GM23338 (cell line): ENCODE measurements at regions not wholly inside any gene's neighbourhood (a gene's known extent, or its start where the extent isn't known, plus 50 kb on each side); places are given as distances from the start of the nearest gene placed in this dataset.

ENCODE experiments used
- ATAC-seq: fragments of 200-7000 bp; cut with Tn5 transposase; 3 replicates; pipeline ENCODE4 v1.9.1; 2020
- DNase-seq: peaks from one replicate; pipeline ENCODE4 v3.0.0-alpha.2; 2015; ENCODE audit warnings: low spot score
- H2AFZ ChIP-seq: fragments of 200-600 bp; sonication (generic); 2 replicates; pipeline ENCODE4 v1.8.0; 2016; ENCODE audit warnings: antibody characterized with exemption, mild to moderate bottlenecking, moderate library complexity
- H3F3A ChIP-seq: fragments of 200-600 bp; sonication (generic); replicated peaks from 2 replicates; pipeline ENCODE4 v1.8.0; 2017; ENCODE audit warnings: antibody characterized with exemption, mixed run types, low read depth
- H3K27ac ChIP-seq: fragments of 200-600 bp; sonication (generic); 2 replicates; pipeline ENCODE4 v1.6.1; 2016; ENCODE audit warnings: low read depth
- H3K27me3 ChIP-seq: fragments of 200-600 bp; sonication (generic); 2 replicates; pipeline ENCODE4 v1.8.0; 2016; ENCODE audit warnings: mild to moderate bottlenecking, mixed run types, moderate library complexity; ENCODE audit not compliant: insufficient read depth
- H3K36me3 ChIP-seq: fragments of 200-600 bp; sonication (generic); 2 replicates; pipeline ENCODE4 v1.8.0; 2016; ENCODE audit warnings: mild to moderate bottlenecking; ENCODE audit not compliant: insufficient read depth
- H3K4me1 ChIP-seq: fragments of 200-600 bp; sonication (generic); 2 replicates; pipeline ENCODE4 v1.8.0; 2016; ENCODE audit warnings: mild to moderate bottlenecking, moderate library complexity; ENCODE audit not compliant: insufficient read depth
- H3K4me2 ChIP-seq: fragments of 200-600 bp; sonication (generic); 2 replicates; pipeline ENCODE4 v1.7.1; 2017; ENCODE audit warnings: mixed run types
- H3K4me3 ChIP-seq: fragments of 200-600 bp; sonication (generic); 2 replicates; pipeline ENCODE4 v1.6.1; 2016; ENCODE audit warnings: mixed run types
- H3K79me2 ChIP-seq: fragments of 200-600 bp; sonication (generic); replicated peaks from 2 replicates; pipeline ENCODE4 v1.8.0; 2017; ENCODE audit warnings: mild to moderate bottlenecking; ENCODE audit not compliant: insufficient read depth
- H3K9me2 ChIP-seq: fragments of 200-600 bp; sonication (generic); 2 replicates; pipeline ENCODE4 v1.8.0; 2017; ENCODE audit not compliant: insufficient read depth
- H4K20me1 ChIP-seq: fragments of 200-600 bp; sonication (generic); replicated peaks from 2 replicates; pipeline ENCODE4 v1.8.0; 2017; ENCODE audit warnings: mild to moderate bottlenecking; ENCODE audit not compliant: insufficient read depth
- H3K27ac Mint-ChIP-seq: 2 replicates; pipeline ENCODE4 v1.8.0; 2020; ENCODE audit warnings: inconsistent platforms, mild to moderate bottlenecking, moderate library complexity, mixed read lengths
- H3K27me3 Mint-ChIP-seq: 3 replicates; pipeline ENCODE4 v1.8.0; 2022; ENCODE audit warnings: low read depth, mild to moderate bottlenecking, moderate library complexity, mixed read lengths, inconsistent platforms; ENCODE audit not compliant: insufficient read depth, poor library complexity
- H3K36me3 Mint-ChIP-seq: 3 replicates; pipeline ENCODE4 v1.8.0; 2021; ENCODE audit warnings: low read depth, mild to moderate bottlenecking, inconsistent platforms, moderate library complexity, mixed read lengths
- H3K4me1 Mint-ChIP-seq: 3 replicates; pipeline ENCODE4 v1.8.0; 2020; ENCODE audit warnings: mild to moderate bottlenecking, inconsistent platforms, mixed read lengths
- H3K4me3 Mint-ChIP-seq: 3 replicates; pipeline ENCODE4 v1.8.0; 2021; ENCODE audit warnings: moderate library complexity, mild to moderate bottlenecking, inconsistent platforms, mixed read lengths
- H3K9me3 Mint-ChIP-seq: 3 replicates; pipeline ENCODE4 v1.8.0; 2020; ENCODE audit warnings: moderate library complexity, mild to moderate bottlenecking, inconsistent platforms, mixed read lengths
- CREB1 ChIP-seq: fragments of 250-450 bp; sonication (Bioruptor Pico); IDR thresholded peaks from 2 replicates; pipeline ENCODE4 v1.5.0; 2020; ENCODE audit warnings: low read depth, mild to moderate bottlenecking, moderate library complexity
- CTCF ChIP-seq, 2 experiments: fragments of 200-600 bp in 1 of 2; sonication (generic) in 1 of 2; conservative IDR thresholded peaks; 2 replicates each; pipeline versions ENCODE4 v1.5.1 to v1.6.1; 2016 to 2017; ENCODE audit warnings: antibody characterized with exemption in 2 of 2, low read depth in 2 of 2, mild to moderate bottlenecking in 2 of 2, moderate library complexity in 1 of 2
- ETS1 ChIP-seq: IDR thresholded peaks from 2 replicates; pipeline ENCODE4 v1.6.1; 2016; ENCODE audit warnings: antibody characterized with exemption
- EZH2 ChIP-seq: fragments of 200-600 bp; sonication (generic); IDR thresholded peaks from one replicate; pipeline ENCODE4 v1.8.0; 2017; ENCODE audit warnings: antibody characterized with exemption, mild to moderate bottlenecking, low read depth; ENCODE audit not compliant: unreplicated experiment
- EZH2phosphoT487 ChIP-seq: fragments of 200-600 bp; sonication (generic); IDR thresholded peaks from one replicate; pipeline ENCODE4 v1.8.1; 2018; ENCODE audit warnings: antibody characterized with exemption; ENCODE audit not compliant: unreplicated experiment
- JUNB ChIP-seq: IDR thresholded peaks from one replicate; pipeline ENCODE4 v1.6.1; 2016; ENCODE audit warnings: antibody characterized with exemption; ENCODE audit not compliant: unreplicated experiment
- NANOG ChIP-seq: IDR thresholded peaks from 2 replicates; pipeline ENCODE4 v1.6.1; 2016; ENCODE audit warnings: antibody characterized with exemption, borderline replicate concordance
- POLR2AphosphoS5 ChIP-seq: IDR thresholded peaks from 2 replicates; pipeline ENCODE4 v1.6.1; 2016; ENCODE audit warnings: antibody characterized with exemption, low read depth
- REST ChIP-seq: IDR thresholded peaks from one replicate; pipeline ENCODE4 v1.6.1; 2018; ENCODE audit warnings: antibody characterized with exemption; ENCODE audit not compliant: unreplicated experiment
- STAT1 ChIP-seq: IDR thresholded peaks from one replicate; pipeline ENCODE4 v1.6.1; 2016; ENCODE audit warnings: antibody characterized with exemption; ENCODE audit not compliant: unreplicated experiment
- ZNF114 ChIP-seq: fragments of 250-450 bp; sonication (Bioruptor Pico); IDR thresholded peaks from 2 replicates; pipeline ENCODE4 v1.5.0; 2020; ENCODE audit warnings: mild to moderate bottlenecking, moderate library complexity
- ZNF331 ChIP-seq: fragments of 250-450 bp; sonication (Bioruptor Pico); IDR thresholded peaks from 2 replicates; pipeline ENCODE4 v1.5.0; 2020; ENCODE audit warnings: low read depth, mild to moderate bottlenecking, moderate library complexity
- ZNF462 ChIP-seq: fragments of 250-450 bp; sonication (Bioruptor Pico); IDR thresholded peaks from 2 replicates; pipeline ENCODE4 v1.5.0; 2020; ENCODE audit warnings: mild to moderate bottlenecking, moderate library complexity

- H3K9me3 Mint-ChIP-seq = peaks cover 18% of the 10 kb centered on the region; the same call in 2 of the 3 replicates
- Histone ChIP-seq H3K4me3 (no peak overlapping the region), H3K27ac (no peak overlapping the region), H3K79me2 (no peaks in the 10 kb centered on the region), H3K36me3 (no peaks in the 10 kb centered on the region), H3F3A (no peaks in the 10 kb centered on the region), H3K27me3 (peaks cover 5% of the 10 kb centered on the region; the same call in 1 of the 2 replicates), H3K9me2 (peaks cover 6% of the 10 kb centered on the region), H4K20me1 (no peaks in the 10 kb centered on the region), H3K4me2 (no peak overlapping the region), H2AFZ (no peak overlapping the region), H3K4me1 (no peaks in the 10 kb centered on the region)
- no peaks in the 10 kb centered on the region for H3K4me1 Mint-ChIP-seq
- no peak for DNase-seq
- no peak for ATAC-seq
- H3K4me3 Mint-ChIP-seq = no peak overlapping the region
- peaks cover 5% of the 10 kb centered on the region; the same call in 2 of the 3 replicates for H3K36me3 Mint-ChIP-seq
- peaks cover 2% of the 10 kb centered on the region for H3K27me3 Mint-ChIP-seq
- TF ChIP-seq CREB1 (CRISPR knock-in tag) = no peak
- TF ChIP-seq EZH2 = no peak
- TF ChIP-seq ZNF331 (CRISPR knock-in tag) = no peak
- TF ChIP-seq CTCF (conservative IDR thresholded peaks at IDR 0.05; ENCODE audit: low read depth in 2 of 2) = no peak
- TF ChIP-seq NANOG = no peak
- TF ChIP-seq POLR2AphosphoS5 = no peak
- no peak for TF ChIP-seq EZH2phosphoT487
- no peak for TF ChIP-seq ETS1
- TF ChIP-seq ZNF114 (CRISPR knock-in tag) = no peak
- no peak for TF ChIP-seq REST
- TF ChIP-seq ZNF462 (CRISPR knock-in tag) = no peak
- TF ChIP-seq JUNB = no peak
- no peak for TF ChIP-seq STAT1
- no peak overlapping the region for H3K27ac Mint-ChIP-seq
These were observed 84.7 kb downstream of the ARL5B start for GRCh38 chr10:18743926-18744325.
